SK-N-SH treated with all-trans-retinoic acid at 6 μM for 48 hours (cell line): ENCODE measurements at regions not wholly inside any gene's neighbourhood (a gene's known extent, or its start where the extent isn't known, plus 50 kb on each side); places are given as distances from the start of the nearest gene placed in this dataset.

ENCODE experiments used
- ARNTL ChIP-seq: fragments of 450-650 bp; formaldehyde crosslinking; IDR thresholded peaks from 2 replicates; pipeline ENCODE4 v1.5.0; 2020; ENCODE audit warnings: low read depth, mild to moderate bottlenecking, moderate library complexity, borderline replicate concordance
- ISL1 ChIP-seq: fragments of 250-450 bp; sonication (Bioruptor Pico); IDR thresholded peaks from 2 replicates; pipeline ENCODE4 v2.1.2; 2022; ENCODE audit warnings: mild to moderate bottlenecking, moderate library complexity
- ZFP3 ChIP-seq: fragments of 250-450 bp; sonication (Bioruptor Pico); IDR thresholded peaks from 2 replicates; pipeline ENCODE4 v1.5.0; 2020; ENCODE audit warnings: mild to moderate bottlenecking, moderate library complexity

- TF ChIP-seq ARNTL (CRISPR knock-in tag): no peak
- TF ChIP-seq ISL1 (CRISPR knock-in tag): no peak
- no peak for TF ChIP-seq ZFP3 (CRISPR knock-in tag)
Measured at GRCh38 chr5:74173665-74174064, 466.9 kb downstream of the ENC1 start.
